ENCODE measurements at regions not wholly inside any gene's neighbourhood (a gene's known extent, or its start where the extent isn't known, plus 50 kb on each side); places are given as distances from the start of the nearest gene placed in this dataset.
"Not testable (repeated sequence)": the region's sequence is repeated elsewhere in the genome, so short reads cannot be mapped to it uniquely, and the experiment has no call there.

DNA sequence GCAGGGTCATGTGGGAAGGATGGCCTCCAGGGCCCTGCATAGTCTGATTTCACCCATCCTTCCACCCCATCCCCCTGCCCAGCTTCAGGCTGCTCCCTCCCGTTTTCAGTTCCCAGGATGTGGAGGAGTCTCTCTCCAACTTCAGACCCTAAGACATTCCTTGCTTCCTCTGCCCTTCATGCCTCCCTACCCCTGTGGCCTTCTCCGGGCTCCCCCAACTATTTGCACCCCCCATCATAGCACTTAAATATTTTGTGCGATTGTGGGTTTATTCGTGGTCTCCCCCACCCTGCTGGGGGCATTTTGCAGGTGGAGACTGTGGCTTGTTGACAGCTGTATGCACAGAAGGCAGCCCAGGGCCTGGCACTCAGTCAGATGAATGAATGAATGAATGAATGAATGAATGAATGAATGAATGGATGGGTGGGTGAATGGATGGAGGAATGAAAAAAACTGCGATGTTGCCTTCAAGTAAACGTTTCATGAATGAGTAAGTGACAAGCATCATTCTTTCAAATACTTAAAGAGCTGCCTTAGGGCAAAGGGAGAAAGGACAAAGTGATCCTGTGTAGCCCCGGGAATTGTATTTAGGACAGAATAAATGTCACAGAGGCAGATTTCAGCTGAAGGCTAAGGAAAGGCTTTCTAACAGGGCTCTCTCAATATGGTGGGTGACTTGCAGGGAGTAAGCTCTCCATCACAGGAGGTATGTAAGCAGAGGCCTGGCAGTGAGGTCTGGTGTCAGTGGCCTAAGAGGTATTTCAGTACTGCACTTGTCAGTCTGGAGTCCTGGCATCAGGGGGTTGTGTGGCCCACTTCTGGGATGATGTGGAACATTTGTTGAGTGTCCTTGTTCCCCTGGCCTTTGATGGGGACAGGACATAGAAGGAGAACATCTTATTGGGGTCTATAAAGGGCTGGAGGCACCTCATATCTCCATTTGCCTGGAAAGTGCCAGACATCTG lies 156.4 kb downstream of the PTPRU start:
- H3K9me3 ChIP-seq (ENCODE audit: insufficient read depth, low read depth, low read length): no peaks in the 10 kb centered on the region
- H3K4me3 ChIP-seq (ENCODE audit: low read length): no peak overlapping the region
- no peak overlapping the region for H3K27ac ChIP-seq (ENCODE audit: low read length)
- no peaks in the 10 kb centered on the region for H3K4me1 ChIP-seq (ENCODE audit: insufficient read depth, low read length)
- H3K36me3 ChIP-seq (ENCODE audit: insufficient read depth, low read depth, low read length): no peaks in the 10 kb centered on the region
- H3K27me3 ChIP-seq (ENCODE audit: insufficient read depth, low read length): no peaks in the 10 kb centered on the region
- H3K9ac ChIP-seq (ENCODE audit: low read depth, low read length): no peak overlapping the region

GRCh38 chr1:29392036-29392435 lies 155.7 kb downstream of the PTPRU start:
- no peak overlapping the region for H3K27ac ChIP-seq (ENCODE audit: low read length)
- H3K4me1 ChIP-seq (ENCODE audit: insufficient read depth, low read length): no peaks in the 10 kb centered on the region
- no peaks in the 10 kb centered on the region for H3K9me3 ChIP-seq (ENCODE audit: insufficient read depth, low read depth, low read length)
- H3K36me3 ChIP-seq (ENCODE audit: insufficient read depth, low read depth, low read length): no peaks in the 10 kb centered on the region
- H3K9ac ChIP-seq (ENCODE audit: low read depth, low read length): no peak overlapping the region
- H3K4me3 ChIP-seq (ENCODE audit: low read length): no peak overlapping the region
- no peaks in the 10 kb centered on the region for H3K27me3 ChIP-seq (ENCODE audit: insufficient read depth, low read length)

DNA sequence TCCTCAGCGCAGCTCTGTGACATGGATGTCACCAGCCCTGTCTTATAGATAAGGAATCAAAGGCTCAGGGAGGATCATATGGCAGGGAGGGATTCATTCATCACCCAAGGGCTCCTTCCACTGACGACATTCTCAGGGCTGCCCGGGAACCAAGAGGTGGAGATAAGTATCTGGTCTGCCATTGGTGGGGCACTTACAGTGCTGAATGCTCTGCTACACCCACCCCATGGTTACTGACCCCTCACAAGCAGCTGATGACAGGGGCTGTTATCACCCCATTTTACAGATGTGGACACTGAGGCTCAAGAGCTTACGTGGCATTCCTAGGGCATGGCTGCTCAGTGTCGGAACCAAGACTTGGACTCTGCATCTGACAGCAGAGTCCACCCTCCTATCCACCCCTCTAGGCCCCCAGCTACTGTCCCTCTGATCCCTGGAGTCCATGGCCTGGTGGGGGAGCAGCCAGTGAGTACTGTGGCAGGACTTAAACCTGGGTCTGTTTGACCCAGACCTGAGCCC lies 155.1 kb downstream of the PTPRU start:
- H3K9me3 ChIP-seq (ENCODE audit: insufficient read depth, low read depth, low read length): no peaks in the 10 kb centered on the region

GRCh38 chr1:29390491-29391361 lies 154.4 kb downstream of the PTPRU start:
- Histone ChIP-seq H3K27me3 (ENCODE audit: insufficient read depth, low read length) (no peaks in the 10 kb centered on the region), H3K27ac (ENCODE audit: low read length) (no peak overlapping the region), H3K9ac (ENCODE audit: low read depth, low read length) (no peak overlapping the region), H3K36me3 (ENCODE audit: insufficient read depth, low read depth, low read length) (no peaks in the 10 kb centered on the region), H3K4me3 (ENCODE audit: low read length) (no peak overlapping the region), H3K9me3 (ENCODE audit: insufficient read depth, low read depth, low read length) (no peaks in the 10 kb centered on the region), H3K4me1 (ENCODE audit: insufficient read depth, low read length) (no peaks in the 10 kb centered on the region)

More for the DNA sequence above, 155.1 kb downstream of the PTPRU start:
- Histone ChIP-seq H3K4me1 (ENCODE audit: insufficient read depth, low read length) (no peaks in the 10 kb centered on the region), H3K36me3 (ENCODE audit: insufficient read depth, low read depth, low read length) (no peaks in the 10 kb centered on the region), H3K27me3 (ENCODE audit: insufficient read depth, low read length) (no peaks in the 10 kb centered on the region), H3K4me3 (ENCODE audit: low read length) (no peak overlapping the region), H3K9ac (ENCODE audit: low read depth, low read length) (no peak overlapping the region), H3K27ac (ENCODE audit: low read length) (no peak overlapping the region)

GRCh38 chr1:29390075-29390474 lies 153.8 kb downstream of the PTPRU start:
- Histone ChIP-seq H3K4me1 (ENCODE audit: insufficient read depth, low read length) (no peaks in the 10 kb centered on the region), H3K27ac (ENCODE audit: low read length) (no peak overlapping the region), H3K36me3 (ENCODE audit: insufficient read depth, low read depth, low read length) (no peaks in the 10 kb centered on the region), H3K4me3 (ENCODE audit: low read length) (no peak overlapping the region), H3K27me3 (ENCODE audit: insufficient read depth, low read length) (no peaks in the 10 kb centered on the region), H3K9me3 (ENCODE audit: insufficient read depth, low read depth, low read length) (no peaks in the 10 kb centered on the region), H3K9ac (ENCODE audit: low read depth, low read length) (no peak overlapping the region)

DNA sequence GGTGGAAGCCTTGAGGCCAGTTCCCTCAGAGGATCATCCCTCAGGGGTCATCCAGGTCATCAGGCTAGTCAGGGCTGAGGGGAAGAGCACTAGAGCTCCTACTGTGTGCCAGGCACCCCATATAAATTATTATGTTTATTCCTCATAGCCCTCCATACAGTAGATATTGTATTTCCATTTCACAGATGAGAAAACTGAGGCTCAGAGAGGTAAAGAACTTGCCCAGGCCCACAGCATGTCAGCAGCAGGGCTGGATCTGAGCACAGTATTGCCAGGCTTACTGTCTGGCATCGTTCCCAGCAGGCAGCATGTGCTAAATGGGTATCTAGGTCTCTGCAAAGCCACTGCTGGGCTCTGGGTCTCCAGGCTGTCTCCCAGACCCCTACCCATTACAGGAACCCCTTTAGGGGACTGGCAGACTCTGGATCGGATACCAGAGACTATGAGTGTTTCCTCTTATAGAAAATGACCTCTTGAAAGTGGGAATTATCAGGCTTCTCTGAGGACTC lies 153.3 kb downstream of the PTPRU start:
- Histone ChIP-seq H3K4me3 (ENCODE audit: low read length) (no peak overlapping the region), H3K27ac (ENCODE audit: low read length) (no peak overlapping the region), H3K4me1 (ENCODE audit: insufficient read depth, low read length) (no peaks in the 10 kb centered on the region), H3K36me3 (ENCODE audit: insufficient read depth, low read depth, low read length) (no peaks in the 10 kb centered on the region), H3K9me3 (ENCODE audit: insufficient read depth, low read depth, low read length) (no peaks in the 10 kb centered on the region), H3K9ac (ENCODE audit: low read depth, low read length) (no peak overlapping the region), H3K27me3 (ENCODE audit: insufficient read depth, low read length) (no peaks in the 10 kb centered on the region)

- no peak overlapping the region for H3K27ac ChIP-seq (ENCODE audit: low read length)
- no peaks in the 10 kb centered on the region for H3K36me3 ChIP-seq (ENCODE audit: insufficient read depth, low read depth, low read length)
- no peaks in the 10 kb centered on the region for H3K4me1 ChIP-seq (ENCODE audit: insufficient read depth, low read length)
- no peaks in the 10 kb centered on the region for H3K9me3 ChIP-seq (ENCODE audit: insufficient read depth, low read depth, low read length)
- H3K27me3 ChIP-seq (ENCODE audit: insufficient read depth, low read length): no peaks in the 10 kb centered on the region
- H3K4me3 ChIP-seq (ENCODE audit: low read length): no peak overlapping the region
- H3K9ac ChIP-seq (ENCODE audit: low read depth, low read length): no peak overlapping the region
Observed at GRCh38 chr1:29388884-29389283, 152.6 kb downstream of the PTPRU start.

DNA sequence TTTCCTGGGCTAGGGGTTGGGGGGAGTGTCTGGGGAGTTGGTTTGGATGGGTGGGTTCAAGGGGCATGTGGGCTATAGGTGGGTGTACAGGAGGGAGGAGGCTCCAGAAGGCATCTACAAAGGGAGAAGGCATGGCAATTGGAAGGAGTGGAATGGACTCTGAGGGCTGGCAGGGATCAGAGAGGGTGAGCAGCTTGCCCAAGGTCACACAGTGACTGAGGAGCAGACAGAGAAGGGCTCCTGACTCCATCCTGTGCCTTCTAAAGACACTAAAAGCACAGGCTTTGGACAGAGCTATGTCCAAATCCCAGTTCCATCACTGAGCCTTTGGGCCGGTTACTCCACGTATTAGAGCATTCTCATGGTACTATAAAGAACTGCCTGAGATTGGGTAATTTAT lies 151.8 kb downstream of the PTPRU start:
- Histone ChIP-seq H3K36me3 (ENCODE audit: insufficient read depth, low read depth, low read length) (no peaks in the 10 kb centered on the region), H3K9me3 (ENCODE audit: insufficient read depth, low read depth, low read length) (no peaks in the 10 kb centered on the region), H3K4me3 (ENCODE audit: low read length) (no peak overlapping the region), H3K9ac (ENCODE audit: low read depth, low read length) (no peak overlapping the region), H3K4me1 (ENCODE audit: insufficient read depth, low read length) (no peaks in the 10 kb centered on the region), H3K27ac (ENCODE audit: low read length) (no peak overlapping the region), H3K27me3 (ENCODE audit: insufficient read depth, low read length) (no peaks in the 10 kb centered on the region)

DNA sequence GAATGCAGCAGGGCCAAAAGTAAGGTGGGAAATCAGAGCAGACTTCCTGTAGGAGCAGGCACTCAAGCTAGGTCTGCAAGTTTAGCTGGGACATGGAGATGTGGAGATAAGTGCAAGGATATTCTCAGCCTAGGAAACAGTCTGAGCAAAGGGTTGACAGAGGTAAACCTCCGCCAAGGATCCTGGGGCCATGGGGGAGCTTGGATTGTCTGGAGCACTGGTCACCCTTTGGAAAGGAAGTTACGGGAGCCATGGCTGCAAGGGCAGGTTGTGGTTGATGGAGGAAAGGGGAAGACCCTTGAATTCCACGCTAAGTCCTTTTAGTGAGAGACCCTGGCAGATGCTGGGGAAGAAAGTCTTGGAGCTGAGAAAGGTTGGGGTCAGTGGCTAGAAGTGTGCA lies 150.9 kb downstream of the PTPRU start:
- Histone ChIP-seq H3K27ac (ENCODE audit: low read length) (no peak overlapping the region), H3K4me3 (ENCODE audit: low read length) (no peak overlapping the region), H3K27me3 (ENCODE audit: insufficient read depth, low read length) (no peaks in the 10 kb centered on the region), H3K9ac (ENCODE audit: low read depth, low read length) (no peak overlapping the region), H3K36me3 (ENCODE audit: insufficient read depth, low read depth, low read length) (no peaks in the 10 kb centered on the region), H3K9me3 (ENCODE audit: insufficient read depth, low read depth, low read length) (no peaks in the 10 kb centered on the region), H3K4me1 (ENCODE audit: insufficient read depth, low read length) (no peaks in the 10 kb centered on the region)

DNA sequence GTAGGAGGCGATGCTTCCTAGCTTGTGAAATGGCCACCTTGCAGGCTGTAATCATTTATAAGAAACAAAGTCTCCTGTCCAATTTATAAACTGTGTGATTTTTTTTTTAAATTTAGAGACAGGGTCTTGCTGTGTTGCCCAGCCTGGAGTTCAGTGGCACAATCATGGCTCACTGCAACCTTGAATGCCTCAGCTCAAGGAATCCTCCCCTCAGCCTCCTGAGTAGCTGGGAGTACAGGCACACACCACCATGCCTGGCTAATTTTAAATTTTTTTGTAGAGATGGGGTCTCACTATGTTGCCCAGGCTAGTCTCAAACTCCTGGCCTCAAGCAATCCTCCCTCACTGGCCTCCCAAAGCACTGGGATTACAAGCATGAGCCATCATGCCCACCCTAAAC lies 150.1 kb downstream of the PTPRU start:
- not testable (repeated sequence) for H3K9ac ChIP-seq (ENCODE audit: low read depth, low read length); H3K4me1 ChIP-seq (ENCODE audit: insufficient read depth, low read length); H3K9me3 ChIP-seq (ENCODE audit: insufficient read depth, low read depth, low read length); H3K4me3 ChIP-seq (ENCODE audit: low read length); H3K27me3 ChIP-seq (ENCODE audit: insufficient read depth, low read length); H3K36me3 ChIP-seq (ENCODE audit: insufficient read depth, low read depth, low read length); H3K27ac ChIP-seq (ENCODE audit: low read length)

DNA sequence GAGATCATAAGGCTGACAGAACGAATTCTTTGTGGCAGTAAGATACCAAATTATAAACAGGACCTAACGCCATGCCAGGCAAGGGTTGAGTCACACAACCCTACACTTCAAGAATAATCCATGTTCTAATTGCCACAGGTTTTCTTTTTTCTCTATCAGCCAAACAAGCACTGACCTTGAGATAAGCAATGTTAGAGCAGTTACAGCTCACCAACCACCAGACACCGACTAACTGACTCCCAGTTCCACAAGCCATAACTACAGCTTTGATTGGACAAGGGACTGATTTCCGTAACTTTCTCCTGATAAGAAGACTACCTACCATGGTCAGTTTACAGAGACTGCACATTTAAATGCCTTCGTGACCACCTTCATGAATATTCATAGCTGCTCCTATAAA lies 149.6 kb downstream of the PTPRU start:
- Histone ChIP-seq H3K36me3 (ENCODE audit: insufficient read depth, low read depth, low read length) (no peaks in the 10 kb centered on the region), H3K9me3 (ENCODE audit: insufficient read depth, low read depth, low read length) (no peaks in the 10 kb centered on the region), H3K4me1 (ENCODE audit: insufficient read depth, low read length) (no peaks in the 10 kb centered on the region), H3K27ac (ENCODE audit: low read length) (no peak overlapping the region), H3K4me3 (ENCODE audit: low read length) (no peak overlapping the region), H3K9ac (ENCODE audit: low read depth, low read length) (no peak overlapping the region), H3K27me3 (ENCODE audit: insufficient read depth, low read length) (no peaks in the 10 kb centered on the region)
